Activated naive CD8-positive, alpha-beta T cell treated with anti-CD3 and anti-CD28 coated beads, Interleukin-2, amount 50 U/mL, for 24 hours (primary cell): ENCODE measurements at regions not wholly inside any gene's neighbourhood (a gene's known extent, or its start where the extent isn't known, plus 50 kb on each side); places are given as distances from the start of the nearest gene placed in this dataset.

Experiments used
- ATAC-seq: fragments of 150-1000 bp; cut with Tn5 transposase; one replicate; pipeline ENCODE4 v1.10.0; 2021
- DNase-seq: peaks from one replicate; pipeline ENCODE4 v3.0.0; 2021
- H3K27ac Mint-ChIP-seq: one replicate; pipeline ENCODE4 v1.8.0; 2021; ENCODE audit warnings: mild to moderate bottlenecking, mixed read lengths
- H3K27me3 Mint-ChIP-seq: one replicate; pipeline ENCODE4 v1.8.0; 2021; ENCODE audit warnings: mixed read lengths
- H3K36me3 Mint-ChIP-seq: one replicate; pipeline ENCODE4 v1.8.0; 2021; ENCODE audit warnings: low read depth, mixed read lengths
- H3K4me1 Mint-ChIP-seq: one replicate; pipeline ENCODE4 v1.8.0; 2021; ENCODE audit warnings: mixed read lengths
- H3K4me3 Mint-ChIP-seq: one replicate; pipeline ENCODE4 v1.8.0; 2021; ENCODE audit warnings: mild to moderate bottlenecking, moderate library complexity, mixed read lengths
- H3K9me3 Mint-ChIP-seq: one replicate; pipeline ENCODE4 v1.8.0; 2021; ENCODE audit warnings: mixed read lengths

DNA sequence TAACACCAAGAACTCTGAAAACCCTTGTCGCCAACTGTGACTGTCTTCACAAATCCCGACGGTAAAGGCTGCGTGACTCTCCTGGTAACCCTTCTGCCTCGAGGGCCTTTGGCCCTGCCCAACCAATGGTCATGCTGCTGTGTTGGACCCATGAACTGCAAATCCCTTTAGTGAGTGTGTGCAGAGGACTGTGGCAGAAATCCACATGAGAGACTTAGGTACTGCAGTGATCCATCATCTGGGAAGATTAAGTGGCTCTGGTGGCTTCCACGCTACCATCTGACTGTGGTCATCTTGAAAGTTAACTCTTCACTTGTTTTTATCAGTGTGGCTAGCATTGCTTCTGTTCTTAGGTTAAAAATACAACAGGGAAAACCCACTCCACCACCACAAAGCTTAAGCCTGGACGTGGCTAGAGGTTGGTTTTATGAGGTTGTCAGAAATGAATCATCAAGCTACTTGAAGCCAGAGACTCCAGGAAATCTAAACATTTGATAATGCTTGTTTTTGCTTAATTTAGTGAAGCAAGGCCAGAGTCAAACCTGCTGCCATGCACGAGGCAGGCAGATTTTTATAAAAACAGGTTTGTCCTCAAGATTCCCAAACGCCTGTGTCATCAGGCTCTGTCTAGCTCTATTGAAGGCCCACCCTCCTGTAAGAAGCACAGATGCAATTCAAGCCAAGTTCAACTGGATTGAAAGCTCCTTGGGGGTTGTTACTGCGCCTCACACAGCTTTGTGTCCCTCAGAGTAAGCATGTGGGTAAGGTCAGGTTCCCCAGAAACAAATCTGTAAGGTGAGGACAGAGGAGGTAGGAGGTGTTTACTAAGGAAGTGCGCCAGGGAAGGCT, 52.7 kb upstream of the ERCC6L2 start:
- peak overlapping the region; percentile 66 for H3K27ac Mint-ChIP-seq
- peaks cover 8% of the 10 kb centered on the region for H3K27me3 Mint-ChIP-seq
- peak; percentile 91 for ATAC-seq
- peaks cover 6% of the 10 kb centered on the region for H3K9me3 Mint-ChIP-seq
- H3K36me3 Mint-ChIP-seq: no peaks in the 10 kb centered on the region
- peak; percentile 41 for DNase-seq
- H3K4me3 Mint-ChIP-seq: peak overlapping the region; percentile 1
- peaks cover 33% of the 10 kb centered on the region for H3K4me1 Mint-ChIP-seq

DNA sequence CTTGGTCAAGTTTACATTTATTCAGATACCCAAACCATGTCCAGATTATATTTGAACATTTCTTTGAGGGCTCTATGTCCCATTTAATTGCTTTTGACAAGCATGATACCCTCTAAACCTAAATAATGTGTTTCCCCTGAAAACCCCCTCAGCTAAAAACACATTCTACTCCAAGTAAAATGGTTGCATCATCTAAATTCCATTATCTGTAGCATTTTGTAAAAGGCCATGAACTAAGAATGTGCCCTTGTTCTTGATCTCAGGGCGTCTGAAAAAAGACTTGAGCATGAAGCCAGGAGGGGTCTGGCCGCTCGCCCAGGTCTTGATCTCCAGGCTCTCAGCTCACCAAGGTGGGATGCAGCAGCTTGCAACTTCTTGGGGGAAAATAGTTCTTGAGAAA, 53.5 kb upstream of the ERCC6L2 start:
- Mint-ChIP-seq H3K4me3 (no peak overlapping the region), H3K27ac (peak overlapping the region; percentile 66), H3K4me1 (peaks cover 33% of the 10 kb centered on the region), H3K27me3 (peaks cover 6% of the 10 kb centered on the region), H3K36me3 (no peaks in the 10 kb centered on the region), H3K9me3 (peaks cover 6% of the 10 kb centered on the region)
- ATAC-seq (no peak), DNase-seq (no peak)

- Mint-ChIP-seq H3K27me3 (no peaks in the 10 kb centered on the region), H3K27ac (no peak overlapping the region), H3K4me3 (no peak overlapping the region), H3K4me1 (peaks cover 33% of the 10 kb centered on the region), H3K36me3 (no peaks in the 10 kb centered on the region), H3K9me3 (peaks cover 6% of the 10 kb centered on the region)
- no peak for ATAC-seq
- DNase-seq: no peak
Observed at GRCh38 chr9:95820074-95820473, 55.4 kb upstream of the ERCC6L2 start.

GRCh38 chr9:95819636-95820035, 55.9 kb upstream of the ERCC6L2 start:
- peaks cover 2% of the 10 kb centered on the region for H3K36me3 Mint-ChIP-seq
- no peak for ATAC-seq
- H3K27ac Mint-ChIP-seq: no peak overlapping the region

GRCh38 chr9:95817205-95817604, 58.3 kb upstream of the ERCC6L2 start:
- no peak for ATAC-seq
- no peak overlapping the region for H3K27ac Mint-ChIP-seq
- H3K9me3 Mint-ChIP-seq: peaks cover 6% of the 10 kb centered on the region
- no peak for DNase-seq
- H3K27me3 Mint-ChIP-seq: no peaks in the 10 kb centered on the region
- peaks cover 4% of the 10 kb centered on the region for H3K36me3 Mint-ChIP-seq
- H3K4me3 Mint-ChIP-seq: no peak overlapping the region
- peaks cover 13% of the 10 kb centered on the region for H3K4me1 Mint-ChIP-seq

More at GRCh38 chr9:95819636-95820035, 55.9 kb upstream of the ERCC6L2 start:
- DNase-seq: no peak
- no peaks in the 10 kb centered on the region for H3K27me3 Mint-ChIP-seq
- peaks cover 33% of the 10 kb centered on the region for H3K4me1 Mint-ChIP-seq
- no peak overlapping the region for H3K4me3 Mint-ChIP-seq
- H3K9me3 Mint-ChIP-seq: peaks cover 6% of the 10 kb centered on the region

GRCh38 chr9:95816716-95817115, 58.8 kb upstream of the ERCC6L2 start:
- Mint-ChIP-seq H3K4me1 (peaks cover 8% of the 10 kb centered on the region), H3K27me3 (no peaks in the 10 kb centered on the region), H3K27ac (no peak overlapping the region), H3K4me3 (no peak overlapping the region), H3K36me3 (peaks cover 4% of the 10 kb centered on the region), H3K9me3 (peaks cover 6% of the 10 kb centered on the region)
- DNase-seq: no peak
- no peak for ATAC-seq

DNA sequence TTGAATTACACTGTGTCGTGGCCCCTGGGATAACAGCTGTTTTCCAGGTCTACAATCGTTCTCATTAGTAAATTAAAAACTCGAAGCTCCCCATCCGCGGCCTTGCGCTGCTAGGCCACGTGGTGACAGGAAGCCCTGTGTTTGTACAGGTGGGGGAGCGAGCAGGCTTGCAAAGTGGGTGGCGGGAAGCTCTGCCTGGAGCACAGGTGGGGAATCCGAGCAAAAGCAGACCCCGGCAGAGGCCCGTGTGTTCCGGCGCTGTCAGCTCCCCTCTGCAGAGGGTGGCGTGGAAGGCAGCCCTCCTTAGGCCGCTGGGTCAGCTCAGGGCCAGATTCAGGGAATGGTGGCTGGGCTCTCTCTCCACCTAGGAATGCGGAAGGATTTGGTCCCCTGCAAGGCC, 59.5 kb upstream of the ERCC6L2 start:
- H3K4me3 Mint-ChIP-seq: no peak overlapping the region

GRCh38 chr9:95815133-95815532, 60.4 kb upstream of the ERCC6L2 start:
- Mint-ChIP-seq H3K27ac (no peak overlapping the region), H3K9me3 (no peaks in the 10 kb centered on the region), H3K4me1 (peaks cover 13% of the 10 kb centered on the region), H3K4me3 (no peak overlapping the region), H3K27me3 (no peaks in the 10 kb centered on the region), H3K36me3 (peaks cover 4% of the 10 kb centered on the region)
- DNase-seq (no peak), ATAC-seq (no peak)

More for the DNA sequence above, 59.5 kb upstream of the ERCC6L2 start:
- ATAC-seq: no peak
- H3K9me3 Mint-ChIP-seq: peaks cover 4% of the 10 kb centered on the region
- DNase-seq: no peak
- H3K27ac Mint-ChIP-seq: no peak overlapping the region
- H3K4me1 Mint-ChIP-seq: peaks cover 8% of the 10 kb centered on the region
- no peaks in the 10 kb centered on the region for H3K27me3 Mint-ChIP-seq
- peaks cover 4% of the 10 kb centered on the region for H3K36me3 Mint-ChIP-seq

DNA sequence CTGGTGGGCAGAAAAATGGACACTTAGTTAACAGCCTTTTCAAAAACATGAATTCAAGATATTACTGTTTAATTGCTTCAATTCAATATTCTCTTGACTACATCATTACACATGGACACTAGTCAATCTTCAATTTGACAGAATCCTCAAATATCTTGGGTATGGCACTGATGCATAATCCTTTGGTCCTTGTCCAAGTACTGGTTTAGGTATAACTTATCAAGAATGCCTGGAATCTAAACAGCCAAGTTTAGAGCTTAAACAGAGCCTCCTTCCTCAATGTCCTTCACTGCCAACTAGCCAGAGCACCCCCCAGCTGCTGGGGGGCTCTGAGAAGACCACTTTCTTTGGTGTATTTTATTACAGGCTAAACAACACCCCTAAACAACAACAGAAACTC, 61.6 kb upstream of the ERCC6L2 start:
- peaks cover 4% of the 10 kb centered on the region for H3K36me3 Mint-ChIP-seq
- H3K4me3 Mint-ChIP-seq: no peak overlapping the region
- ATAC-seq (no peak), DNase-seq (no peak)
- H3K27me3 Mint-ChIP-seq: no peaks in the 10 kb centered on the region
- H3K27ac Mint-ChIP-seq: no peak overlapping the region
- no peaks in the 10 kb centered on the region for H3K9me3 Mint-ChIP-seq
- peaks cover 25% of the 10 kb centered on the region for H3K4me1 Mint-ChIP-seq

- H3K4me3 Mint-ChIP-seq: no peak overlapping the region
- peaks cover 13% of the 10 kb centered on the region for H3K27me3 Mint-ChIP-seq
- ATAC-seq (no peak), DNase-seq (no peak)
- peaks cover 52% of the 10 kb centered on the region for H3K4me1 Mint-ChIP-seq
- H3K9me3 Mint-ChIP-seq: peaks cover 5% of the 10 kb centered on the region
- H3K27ac Mint-ChIP-seq: no peak overlapping the region
- peaks cover 4% of the 10 kb centered on the region for H3K36me3 Mint-ChIP-seq
Observed at GRCh38 chr9:95810814-95811213, 64.7 kb upstream of the ERCC6L2 start.

DNA sequence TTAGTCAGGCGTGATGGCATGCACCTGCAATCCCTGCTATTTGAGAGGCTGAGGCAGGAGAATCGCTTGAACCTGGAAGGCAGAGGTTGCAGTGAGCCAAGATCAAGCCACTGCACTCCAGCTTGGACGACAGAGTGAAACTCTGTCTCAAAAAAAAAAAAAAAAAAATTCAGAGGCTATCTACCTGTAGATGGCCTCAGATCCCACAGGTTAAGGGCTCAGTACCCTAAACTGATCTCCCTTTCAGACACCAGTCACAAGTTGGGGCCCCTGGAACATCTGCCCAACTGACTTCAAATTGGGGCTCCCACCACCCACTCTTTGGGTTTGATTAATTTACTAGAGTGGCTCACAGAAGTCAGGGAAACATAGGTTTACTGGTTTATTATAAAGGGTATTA, 65.4 kb upstream of the ERCC6L2 start:
- Mint-ChIP-seq H3K9me3 (peaks cover 5% of the 10 kb centered on the region), H3K27ac (no peak overlapping the region), H3K4me1 (peaks cover 52% of the 10 kb centered on the region), H3K4me3 (no peak overlapping the region), H3K27me3 (peaks cover 13% of the 10 kb centered on the region), H3K36me3 (peaks cover 4% of the 10 kb centered on the region)
- ATAC-seq (no peak), DNase-seq (no peak)

DNA sequence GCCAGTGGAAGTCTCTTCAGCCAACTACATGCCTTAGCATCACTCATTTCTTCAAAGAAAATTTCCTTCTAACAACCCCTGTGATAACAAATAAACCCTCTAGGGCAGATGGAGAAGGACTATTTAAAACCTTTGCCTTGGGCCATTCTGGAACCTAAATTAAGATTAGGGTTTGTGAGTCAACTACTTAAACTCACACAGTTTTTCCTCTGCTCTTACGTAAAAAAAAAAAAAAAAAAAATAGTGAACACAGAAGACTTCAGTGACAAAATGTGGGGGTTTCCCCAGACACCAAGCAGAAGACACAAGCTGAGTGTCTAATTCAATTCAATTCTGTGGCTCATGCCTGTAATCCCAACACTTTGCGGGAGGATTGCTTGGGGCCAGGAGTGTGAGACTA, 65.8 kb upstream of the ERCC6L2 start:
- peaks cover 52% of the 10 kb centered on the region for H3K4me1 Mint-ChIP-seq
- peaks cover 5% of the 10 kb centered on the region for H3K9me3 Mint-ChIP-seq
- DNase-seq: no peak
- peaks cover 13% of the 10 kb centered on the region for H3K27me3 Mint-ChIP-seq
- H3K4me3 Mint-ChIP-seq: no peak overlapping the region
- peak overlapping the region; percentile 4 for H3K27ac Mint-ChIP-seq
- peak; percentile 60 for ATAC-seq
- peaks cover 3% of the 10 kb centered on the region for H3K36me3 Mint-ChIP-seq

DNA sequence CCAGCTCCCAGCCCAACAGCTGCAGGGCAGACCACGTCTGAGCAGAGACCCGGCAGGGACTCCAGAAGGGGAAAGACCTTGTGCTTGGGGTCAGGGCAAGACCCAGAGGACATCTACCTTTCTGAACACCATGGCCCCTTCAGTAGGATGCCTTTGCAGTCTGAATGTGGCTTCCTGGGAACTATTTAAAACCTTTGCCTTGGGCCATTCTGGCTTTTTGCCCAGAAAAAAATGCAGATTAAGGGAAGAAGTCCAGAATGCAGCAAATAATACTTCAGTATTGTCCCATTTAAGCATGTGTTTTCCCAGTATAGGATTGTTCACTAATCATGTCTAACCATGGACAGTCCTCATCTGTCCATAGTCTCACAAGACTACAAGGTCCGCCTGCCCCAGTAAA, 67.5 kb upstream of the ERCC6L2 start:
- peaks cover 8% of the 10 kb centered on the region for H3K9me3 Mint-ChIP-seq
- H3K4me1 Mint-ChIP-seq: peaks cover 52% of the 10 kb centered on the region
- H3K27me3 Mint-ChIP-seq: peaks cover 13% of the 10 kb centered on the region
- no peak overlapping the region for H3K4me3 Mint-ChIP-seq
- no peak for DNase-seq
- no peak for ATAC-seq
- H3K36me3 Mint-ChIP-seq: no peaks in the 10 kb centered on the region
- H3K27ac Mint-ChIP-seq: no peak overlapping the region

DNA sequence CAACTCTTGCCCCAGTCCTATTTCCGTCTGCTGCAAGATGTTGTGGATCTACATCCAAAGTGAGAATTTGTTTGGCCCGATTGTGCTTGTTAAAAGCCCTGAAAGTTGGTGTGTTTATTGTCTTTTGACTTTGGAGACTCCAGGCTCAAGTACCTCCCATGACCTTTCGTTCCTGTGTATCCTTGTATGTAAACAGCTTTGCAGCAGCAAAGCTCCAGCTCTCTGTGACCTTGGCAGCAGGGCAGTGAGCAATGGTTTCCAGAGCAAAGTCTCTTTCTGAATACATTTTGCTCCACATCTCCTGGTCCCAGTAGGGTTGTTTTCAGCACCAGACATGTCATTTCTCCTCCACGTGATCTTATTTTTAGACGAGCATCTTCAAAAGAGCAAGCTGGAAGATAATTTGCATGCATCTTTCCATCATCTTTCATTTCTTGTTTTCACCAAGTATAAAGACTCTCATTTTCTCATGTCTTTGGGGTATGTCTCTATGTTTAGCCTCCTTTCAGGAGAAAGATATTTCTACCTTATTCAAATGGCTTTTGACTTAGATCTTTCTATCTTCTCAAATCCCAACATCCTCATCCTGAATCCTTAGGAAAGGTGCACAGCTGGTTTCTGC, 68.1 kb upstream of the ERCC6L2 start:
- H3K27me3 Mint-ChIP-seq: peaks cover 13% of the 10 kb centered on the region
- peaks cover 8% of the 10 kb centered on the region for H3K9me3 Mint-ChIP-seq
- peaks cover 52% of the 10 kb centered on the region for H3K4me1 Mint-ChIP-seq
- peak; percentile 53 for ATAC-seq
- H3K36me3 Mint-ChIP-seq: no peaks in the 10 kb centered on the region
- no peak for DNase-seq
- H3K27ac Mint-ChIP-seq: peak overlapping the region; percentile 2
- no peak overlapping the region for H3K4me3 Mint-ChIP-seq

GRCh38 chr9:95803197-95803596, 72.3 kb upstream of the ERCC6L2 start:
- no peak for DNase-seq
- Mint-ChIP-seq H3K9me3 (peaks cover 8% of the 10 kb centered on the region), H3K27ac (no peak overlapping the region), H3K27me3 (peaks cover 7% of the 10 kb centered on the region), H3K4me3 (no peak overlapping the region), H3K4me1 (peaks cover 20% of the 10 kb centered on the region), H3K36me3 (no peaks in the 10 kb centered on the region)
- no peak for ATAC-seq
